ENCODE measurements at regions not wholly inside any gene's neighbourhood (a gene's known extent, or its start where the extent isn't known, plus 50 kb on each side); places are given as distances from the start of the nearest gene placed in this dataset.

DNA sequence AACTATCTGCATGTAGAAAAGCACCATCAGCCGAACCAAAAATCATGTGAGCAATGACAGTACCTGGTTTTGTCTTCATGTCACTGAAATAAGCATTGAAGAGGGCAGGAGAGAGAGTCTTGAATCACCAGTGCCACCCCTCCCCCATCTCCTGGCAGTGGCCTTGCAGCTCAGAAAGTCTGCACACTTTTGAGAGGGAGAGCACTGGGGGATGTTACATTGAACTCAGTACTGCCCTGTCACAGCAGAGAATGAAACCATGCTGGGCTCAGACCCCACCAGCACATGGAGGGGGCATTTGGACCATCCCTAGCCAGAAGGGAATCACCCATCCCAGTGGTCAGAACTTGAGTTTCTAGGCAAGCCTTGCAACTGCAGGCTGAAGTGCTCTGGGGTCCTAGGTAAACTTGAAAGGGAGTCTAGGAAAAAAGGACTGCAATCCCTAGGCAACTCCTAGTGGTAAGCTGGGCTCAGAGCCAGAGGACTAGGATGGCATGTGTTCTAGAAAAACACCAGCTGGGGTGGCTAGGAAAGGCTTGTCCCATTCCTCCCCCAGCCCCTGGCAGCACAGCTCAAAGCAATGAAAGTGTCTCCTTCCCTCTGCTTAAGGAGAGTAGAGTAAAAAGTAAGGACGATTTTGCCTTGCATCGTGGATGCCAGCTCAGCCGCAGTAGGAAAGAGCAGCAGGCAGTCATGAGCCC is 259.9 kb upstream of the MYT1L start:
- TF ChIP-seq, protein P1, sequence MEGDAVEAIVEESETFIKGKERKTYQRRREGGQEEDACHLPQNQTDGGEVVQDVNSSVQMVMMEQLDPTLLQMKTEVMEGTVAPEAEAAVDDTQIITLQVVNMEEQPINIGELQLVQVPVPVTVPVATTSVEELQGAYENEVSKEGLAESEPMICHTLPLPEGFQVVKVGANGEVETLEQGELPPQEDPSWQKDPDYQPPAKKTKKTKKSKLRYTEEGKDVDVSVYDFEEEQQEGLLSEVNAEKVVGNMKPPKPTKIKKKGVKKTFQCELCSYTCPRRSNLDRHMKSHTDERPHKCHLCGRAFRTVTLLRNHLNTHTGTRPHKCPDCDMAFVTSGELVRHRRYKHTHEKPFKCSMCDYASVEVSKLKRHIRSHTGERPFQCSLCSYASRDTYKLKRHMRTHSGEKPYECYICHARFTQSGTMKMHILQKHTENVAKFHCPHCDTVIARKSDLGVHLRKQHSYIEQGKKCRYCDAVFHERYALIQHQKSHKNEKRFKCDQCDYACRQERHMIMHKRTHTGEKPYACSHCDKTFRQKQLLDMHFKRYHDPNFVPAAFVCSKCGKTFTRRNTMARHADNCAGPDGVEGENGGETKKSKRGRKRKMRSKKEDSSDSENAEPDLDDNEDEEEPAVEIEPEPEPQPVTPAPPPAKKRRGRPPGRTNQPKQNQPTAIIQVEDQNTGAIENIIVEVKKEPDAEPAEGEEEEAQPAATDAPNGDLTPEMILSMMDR (IDR thresholded peaks at IDR 0.05; ENCODE audit: low read length): no peak
- TF ChIP-seq EZH2 (IDR thresholded peaks at IDR 0.05; ENCODE audit: borderline replicate concordance, low read length): no peak
